ENCODE measurements at regions not wholly inside any gene's neighbourhood (a gene's known extent, or its start where the extent isn't known, plus 50 kb on each side); places are given as distances from the start of the nearest gene placed in this dataset.
A peak's percentile ranks its signal among the peaks of the same experiment; 100 is the strongest.

- Histone ChIP-seq H3K4me1 (ENCODE audit: insufficient read depth) (peaks cover 1% of the 10 kb centered on the region), H3K36me3 (ENCODE audit: insufficient read depth) (no peaks in the 10 kb centered on the region), H3K4me3 (ENCODE audit: low read depth, low read length) (no peak overlapping the region), H3K27ac (ENCODE audit: low read depth) (no peak overlapping the region)
- no peak for DNase-seq (ENCODE audit: extremely low spot score)
- WGBS = 57% methylated on average over 1 of the region's 1 CpG
These were observed 202.1 kb downstream of the NOVA1 start for GRCh38 chr14:26395726-26396125.

DNA sequence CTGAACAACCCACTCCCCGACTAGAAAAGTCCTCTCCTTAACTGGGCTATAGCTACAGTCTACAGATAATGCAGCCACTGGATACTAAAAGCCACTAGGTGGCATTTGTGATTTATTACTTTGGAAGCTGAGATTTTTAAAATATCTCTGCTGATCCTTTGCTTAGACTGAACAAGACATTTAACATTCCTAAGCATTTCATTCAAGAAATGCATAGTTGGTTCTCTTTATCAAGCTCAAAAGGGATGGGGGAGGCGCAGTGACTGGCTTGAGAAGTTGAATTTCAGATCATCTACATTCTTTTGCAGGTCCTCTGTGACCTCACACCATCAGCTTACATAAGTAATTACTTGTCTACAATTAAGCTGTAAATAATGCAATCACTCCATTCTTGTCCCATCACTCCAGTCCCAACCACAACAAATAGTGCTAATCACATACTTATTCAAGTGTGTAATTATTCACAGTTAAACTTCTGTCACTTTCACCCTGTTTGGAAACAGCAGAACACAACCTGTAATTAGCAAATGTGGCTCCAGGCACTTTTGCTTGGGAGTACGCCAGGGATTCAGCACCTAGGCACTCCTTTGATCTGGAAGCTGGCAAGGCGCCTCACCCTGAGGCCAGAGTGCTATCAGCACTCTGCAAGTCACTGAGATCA lies 203.6 kb downstream of the NOVA1 start:
- Histone ChIP-seq H3K4me3 (ENCODE audit: low read depth, low read length) (no peak overlapping the region), H3K4me1 (ENCODE audit: insufficient read depth) (peaks cover 1% of the 10 kb centered on the region), H3K27ac (ENCODE audit: low read depth) (no peak overlapping the region), H3K36me3 (ENCODE audit: insufficient read depth) (no peaks in the 10 kb centered on the region)
- no peak for DNase-seq (ENCODE audit: extremely low spot score)
- WGBS = 52% methylated on average over 4 of the region's 4 CpGs

DNA sequence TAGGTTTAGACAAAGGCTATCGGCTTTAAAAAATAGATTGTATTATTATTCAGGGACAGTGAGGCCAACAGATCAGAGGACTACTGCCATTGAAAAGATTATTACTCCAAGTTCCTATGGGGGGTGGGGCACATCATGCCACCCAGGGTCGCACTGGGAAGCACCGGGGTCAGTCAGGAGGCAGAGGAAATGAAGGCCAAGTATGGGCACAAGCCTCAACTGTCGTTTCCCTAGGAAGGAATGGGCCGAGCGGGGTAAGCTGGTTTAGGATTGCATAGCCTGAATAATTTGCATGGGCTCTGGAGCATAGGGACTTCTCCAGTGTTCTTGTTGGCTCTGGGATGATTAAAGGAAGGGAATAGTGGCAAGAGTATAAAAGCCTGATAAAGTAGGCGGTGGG lies 205.3 kb downstream of the NOVA1 start:
- Histone ChIP-seq H3K27ac (ENCODE audit: low read depth) (no peak overlapping the region), H3K4me1 (ENCODE audit: insufficient read depth) (peaks cover 1% of the 10 kb centered on the region), H3K4me3 (ENCODE audit: low read depth, low read length) (no peak overlapping the region), H3K36me3 (ENCODE audit: insufficient read depth) (no peaks in the 10 kb centered on the region)
- no peak for DNase-seq (ENCODE audit: extremely low spot score)
- 80% methylated on average over 7 of the region's 7 CpGs for WGBS

GRCh38 chr14:26389646-26390508 lies 208.0 kb downstream of the NOVA1 start:
- no peak overlapping the region for H3K27ac ChIP-seq (ENCODE audit: low read depth)
- H3K4me1 ChIP-seq (ENCODE audit: insufficient read depth) = no peaks in the 10 kb centered on the region
- no peak overlapping the region for H3K4me3 ChIP-seq (ENCODE audit: low read depth, low read length)
- WGBS = 44% methylated on average over 2 of the region's 2 CpGs
- H3K36me3 ChIP-seq (ENCODE audit: insufficient read depth) = no peaks in the 10 kb centered on the region
- peak; percentile 40 for DNase-seq (ENCODE audit: extremely low spot score)

DNA sequence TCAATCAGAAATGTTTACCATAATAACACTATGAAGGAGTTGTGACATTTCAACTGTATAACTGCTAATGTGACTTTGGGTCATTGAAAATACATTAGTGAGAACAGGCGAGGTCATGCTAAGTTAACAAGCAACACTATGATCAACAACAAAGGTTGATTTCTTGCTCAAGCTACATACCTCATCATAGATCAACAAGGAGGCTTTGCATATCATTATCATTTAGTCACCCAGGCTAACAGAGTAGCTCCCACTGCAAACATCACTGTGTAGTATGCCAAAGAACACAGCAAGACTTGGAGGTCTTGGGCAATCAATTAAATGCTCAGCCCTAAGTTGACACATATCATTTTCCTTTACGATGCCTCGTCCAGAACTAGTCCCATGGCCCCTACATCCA lies 212.5 kb downstream of the NOVA1 start:
- DNase-seq (ENCODE audit: extremely low spot score) = no peak
- Histone ChIP-seq H3K36me3 (ENCODE audit: insufficient read depth) (no peaks in the 10 kb centered on the region), H3K27ac (ENCODE audit: low read depth) (no peak overlapping the region), H3K4me3 (ENCODE audit: low read depth, low read length) (no peak overlapping the region), H3K4me1 (ENCODE audit: insufficient read depth) (no peaks in the 10 kb centered on the region)
- WGBS = 75% methylated on average over 3 of the region's 3 CpGs

DNA sequence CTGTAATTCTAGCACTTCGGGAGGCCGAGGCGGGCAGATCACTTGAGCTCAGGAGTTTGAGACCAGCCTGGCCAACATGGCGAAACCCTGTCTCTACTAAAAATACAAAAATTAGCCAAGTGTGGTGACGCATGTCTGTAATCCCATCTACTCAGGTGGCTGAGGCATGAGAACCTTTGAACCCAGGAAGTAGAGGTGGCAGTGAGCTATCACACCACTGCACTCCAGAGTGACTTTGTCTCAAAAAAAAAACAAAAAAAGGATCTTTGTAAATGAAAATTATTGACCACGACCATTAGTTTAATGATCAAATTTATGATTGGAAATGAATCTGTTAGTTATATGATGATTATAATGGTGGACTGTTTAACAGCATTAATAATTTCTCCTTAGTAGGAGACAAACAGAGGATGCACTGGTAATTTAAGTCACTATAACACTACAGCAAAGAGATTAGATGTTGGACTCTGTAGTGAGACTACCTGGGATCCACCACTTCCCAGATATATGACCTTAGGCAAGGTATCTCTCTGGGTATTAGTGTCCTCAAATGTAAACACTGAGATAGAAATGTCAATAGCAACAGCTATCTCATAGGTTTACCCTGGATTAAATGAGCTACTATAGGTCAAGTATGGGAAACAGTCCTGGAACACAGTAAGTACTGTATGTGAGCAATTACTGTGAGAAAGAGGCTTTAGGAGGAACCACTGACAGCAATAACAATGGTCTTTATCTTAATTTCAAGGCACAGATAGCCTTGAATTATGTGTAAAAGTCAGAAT lies 214.7 kb downstream of the NOVA1 start:
- H3K36me3 ChIP-seq (ENCODE audit: insufficient read depth) = no peaks in the 10 kb centered on the region
- H3K4me1 ChIP-seq (ENCODE audit: insufficient read depth) = no peaks in the 10 kb centered on the region
- H3K4me3 ChIP-seq (ENCODE audit: low read depth, low read length) = no peak overlapping the region
- no peak for DNase-seq (ENCODE audit: extremely low spot score)
- WGBS = 97% methylated on average over 6 of the region's 6 CpGs
- H3K27ac ChIP-seq (ENCODE audit: low read depth) = no peak overlapping the region

DNA sequence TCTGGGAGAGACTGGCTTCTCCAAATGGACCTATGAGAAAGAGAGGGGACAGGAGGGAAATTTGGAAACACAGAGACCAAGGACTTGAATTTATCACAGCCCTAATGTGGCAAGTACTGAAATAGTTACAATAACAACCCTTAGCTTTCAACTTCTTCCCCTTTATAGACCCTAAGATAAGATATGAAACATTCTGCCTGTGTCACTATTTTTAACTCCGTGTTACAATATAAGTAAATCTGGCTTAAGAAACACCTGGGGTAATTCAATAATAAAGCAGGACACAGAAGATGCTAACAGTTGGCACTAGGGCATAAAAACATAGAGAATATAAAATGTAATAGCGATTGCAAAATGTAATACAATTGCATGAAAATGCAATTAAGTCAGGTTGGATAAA lies 216.4 kb downstream of the NOVA1 start:
- H3K4me1 ChIP-seq (ENCODE audit: insufficient read depth) = no peaks in the 10 kb centered on the region
- 32% methylated on average over 2 of the region's 2 CpGs for WGBS

DNA sequence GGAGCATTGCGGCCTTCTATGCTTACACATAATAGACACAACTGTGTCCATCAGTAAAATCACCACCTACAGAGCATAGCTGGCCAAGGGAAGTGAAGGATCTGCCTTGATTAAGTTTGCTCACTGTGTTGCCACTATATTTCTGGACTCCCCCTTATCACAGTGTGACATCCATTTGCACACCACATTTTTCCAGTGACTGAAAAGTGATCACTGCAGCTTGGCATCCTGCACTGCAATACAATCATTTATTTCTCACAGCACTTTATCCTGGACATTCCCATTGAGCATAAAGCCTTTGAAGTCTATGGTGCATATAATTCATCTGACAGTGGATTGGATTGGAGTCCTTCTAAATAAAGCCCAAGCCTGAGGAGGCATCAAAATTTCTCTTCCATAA lies 217.2 kb downstream of the NOVA1 start:
- Histone ChIP-seq H3K4me1 (ENCODE audit: insufficient read depth) (no peaks in the 10 kb centered on the region), H3K4me3 (ENCODE audit: low read depth, low read length) (no peak overlapping the region), H3K27ac (ENCODE audit: low read depth) (no peak overlapping the region), H3K36me3 (ENCODE audit: insufficient read depth) (no peaks in the 10 kb centered on the region)
- WGBS = 95% methylated on average over 1 of the region's 1 CpG
- DNase-seq (ENCODE audit: extremely low spot score) = no peak

More for the DNA sequence above, 216.4 kb downstream of the NOVA1 start:
- Histone ChIP-seq H3K36me3 (ENCODE audit: insufficient read depth) (no peaks in the 10 kb centered on the region), H3K27ac (ENCODE audit: low read depth) (no peak overlapping the region), H3K4me3 (ENCODE audit: low read depth, low read length) (no peak overlapping the region)
- no peak for DNase-seq (ENCODE audit: extremely low spot score)

GRCh38 chr14:26379951-26380350 lies 217.9 kb downstream of the NOVA1 start:
- Histone ChIP-seq H3K4me3 (ENCODE audit: low read depth, low read length) (no peak overlapping the region), H3K36me3 (ENCODE audit: insufficient read depth) (no peaks in the 10 kb centered on the region), H3K4me1 (ENCODE audit: insufficient read depth) (no peaks in the 10 kb centered on the region), H3K27ac (ENCODE audit: low read depth) (no peak overlapping the region)
- whole genome bisulfite sequencing = 49% methylated on average over 1 of the region's 1 CpG
- DNase-seq (ENCODE audit: extremely low spot score) = no peak

GRCh38 chr14:26377150-26377549 lies 220.7 kb downstream of the NOVA1 start:
- DNase-seq (ENCODE audit: extremely low spot score) = no peak
- no peaks in the 10 kb centered on the region for H3K36me3 ChIP-seq (ENCODE audit: insufficient read depth)
- no peak overlapping the region for H3K27ac ChIP-seq (ENCODE audit: low read depth)
- H3K4me1 ChIP-seq (ENCODE audit: insufficient read depth) = no peaks in the 10 kb centered on the region
- H3K4me3 ChIP-seq (ENCODE audit: low read depth, low read length) = no peak overlapping the region
- 73% methylated on average over 5 of the region's 5 CpGs for WGBS

- H3K4me3 ChIP-seq (ENCODE audit: low read depth, low read length) = no peak overlapping the region
- no peaks in the 10 kb centered on the region for H3K36me3 ChIP-seq (ENCODE audit: insufficient read depth)
- no peak overlapping the region for H3K27ac ChIP-seq (ENCODE audit: low read depth)
- peak; percentile 58 for DNase-seq (ENCODE audit: extremely low spot score)
- no peaks in the 10 kb centered on the region for H3K4me1 ChIP-seq (ENCODE audit: insufficient read depth)
- 39% methylated on average over 3 of the region's 3 CpGs for whole genome bisulfite sequencing
These were observed 227.7 kb downstream of the NOVA1 start for GRCh38 chr14:26370115-26370514.

DNA sequence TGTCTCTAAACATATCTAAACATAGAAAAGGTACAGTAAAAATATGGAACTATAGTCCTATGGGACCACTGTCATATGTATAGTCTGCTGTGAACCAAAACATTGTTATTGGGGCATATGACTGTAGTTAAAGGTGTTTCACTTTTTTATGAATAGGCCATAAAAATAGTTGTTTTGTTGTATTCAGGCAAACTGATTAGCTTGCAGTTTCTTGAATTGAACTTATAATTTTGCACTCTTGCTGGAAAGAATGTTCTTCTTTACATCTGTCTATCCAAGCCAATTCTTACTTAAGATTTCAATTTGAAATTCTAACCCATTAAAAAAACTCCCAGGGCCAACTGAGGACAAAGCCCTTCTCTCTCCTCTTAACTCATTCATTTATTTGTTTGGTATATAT lies 234.1 kb downstream of the NOVA1 start:
- H3K36me3 ChIP-seq (ENCODE audit: insufficient read depth) = no peaks in the 10 kb centered on the region
- H3K4me1 ChIP-seq (ENCODE audit: insufficient read depth) = no peaks in the 10 kb centered on the region
- no peak for DNase-seq (ENCODE audit: extremely low spot score)
- H3K27ac ChIP-seq (ENCODE audit: low read depth) = no peak overlapping the region
- H3K4me3 ChIP-seq (ENCODE audit: low read depth, low read length) = no peak overlapping the region

- no peaks in the 10 kb centered on the region for H3K4me1 ChIP-seq (ENCODE audit: insufficient read depth)
- no peaks in the 10 kb centered on the region for H3K36me3 ChIP-seq (ENCODE audit: insufficient read depth)
- no peak overlapping the region for H3K27ac ChIP-seq (ENCODE audit: low read depth)
- no peak for DNase-seq (ENCODE audit: extremely low spot score)
- no peak overlapping the region for H3K4me3 ChIP-seq (ENCODE audit: low read depth, low read length)
- WGBS = 91% methylated on average over 4 of the region's 4 CpGs
These were observed 253.2 kb downstream of the NOVA1 start for GRCh38 chr14:26344596-26344995.

- Histone ChIP-seq H3K36me3 (ENCODE audit: insufficient read depth) (no peaks in the 10 kb centered on the region), H3K27ac (ENCODE audit: low read depth) (no peak overlapping the region), H3K4me3 (ENCODE audit: low read depth, low read length) (no peak overlapping the region), H3K4me1 (ENCODE audit: insufficient read depth) (no peaks in the 10 kb centered on the region)
- no peak for DNase-seq (ENCODE audit: extremely low spot score)
- WGBS = 93% methylated on average over 2 of the region's 2 CpGs
These were observed 258.5 kb downstream of the NOVA1 start for GRCh38 chr14:26339381-26339780.
